HG02588 (cell line): ENCODE measurements at regions not wholly inside any gene's neighbourhood (a gene's known extent, or its start where the extent isn't known, plus 50 kb on each side); places are given as distances from the start of the nearest gene placed in this dataset.
"Not testable (repeated sequence)": the region's sequence is repeated elsewhere in the genome, so short reads cannot be mapped to it uniquely, and the experiment has no call there.

Source experiments
- ATAC-seq: cut with Tn5 transposase; IDR thresholded peaks from one replicate; pipeline ENCODE4 v1.9.1; 2021; ENCODE audit warnings: mild to moderate bottlenecking, moderate library complexity; ENCODE audit not compliant: unreplicated experiment

DNA sequence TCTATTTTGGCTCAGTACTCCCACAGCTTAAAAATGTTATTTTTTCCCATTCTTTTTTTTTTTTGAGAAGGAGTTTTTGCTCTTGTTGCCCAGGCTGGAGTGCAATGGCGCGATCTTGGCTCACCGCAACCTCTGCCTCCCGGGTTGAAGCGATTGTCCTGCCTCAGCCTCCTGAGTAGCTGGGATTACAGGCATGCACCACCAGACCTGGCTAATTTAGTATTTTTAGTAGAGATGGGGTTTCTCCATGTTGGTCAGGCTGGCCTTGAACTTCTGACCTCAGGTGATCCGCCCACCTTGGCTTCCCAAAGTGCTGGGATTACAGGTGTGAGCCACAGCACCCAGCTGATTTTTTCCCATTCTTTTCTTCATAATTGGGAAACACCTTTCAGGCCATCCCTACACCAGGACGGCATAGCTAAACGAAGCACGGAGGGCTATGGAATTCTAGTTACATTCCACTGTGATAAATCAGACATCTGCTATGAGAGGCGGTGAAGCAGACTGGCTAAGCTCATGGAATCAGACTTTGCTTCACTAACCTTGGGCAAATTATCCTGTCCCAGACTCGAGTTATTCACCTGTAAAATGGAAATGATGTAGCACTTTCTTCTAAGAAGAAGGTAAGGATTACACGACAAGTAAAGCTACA, 68.7 kb upstream of the ZFAND5 start:
- not testable (repeated sequence) for ATAC-seq

DNA sequence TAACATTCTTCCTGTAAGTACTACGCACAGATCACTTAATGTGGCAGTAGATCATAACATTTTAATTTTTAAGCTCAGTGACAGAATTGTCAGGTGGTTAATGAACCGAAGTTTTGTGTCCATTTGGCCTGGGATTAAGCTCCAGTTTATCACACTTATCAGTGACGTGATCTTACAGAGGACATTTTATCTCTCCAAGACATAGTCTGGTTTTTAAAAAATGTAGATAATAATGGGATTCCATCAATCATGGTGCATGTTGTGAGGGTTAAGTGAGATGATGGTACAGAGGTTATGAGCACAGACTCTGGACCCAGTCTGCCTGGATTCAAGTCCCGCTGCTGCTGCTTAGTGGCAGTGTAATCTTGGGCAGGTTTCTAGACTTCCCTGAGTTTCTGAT, 66.0 kb upstream of the ZFAND5 start:
- no peak for ATAC-seq

DNA sequence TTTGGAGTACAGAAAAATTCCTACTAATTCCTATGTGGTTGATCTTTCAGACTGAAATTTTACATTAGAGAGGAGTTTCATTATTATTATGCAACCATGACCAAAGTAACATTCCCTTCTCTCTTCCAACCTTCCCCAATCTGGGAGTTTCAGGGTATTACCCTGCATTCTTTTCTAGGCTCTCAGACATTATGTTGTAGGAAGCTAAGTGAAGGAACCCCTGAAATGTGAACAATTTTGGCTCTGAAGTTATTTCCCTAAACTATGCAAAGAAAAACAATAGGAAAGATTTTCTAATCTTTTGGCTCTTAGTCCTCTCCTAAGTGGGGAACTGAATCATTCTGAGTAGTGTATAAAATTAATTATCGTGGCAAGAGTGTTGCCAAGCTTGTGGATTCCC, 63.3 kb upstream of the ZFAND5 start:
- ATAC-seq: no peak

DNA sequence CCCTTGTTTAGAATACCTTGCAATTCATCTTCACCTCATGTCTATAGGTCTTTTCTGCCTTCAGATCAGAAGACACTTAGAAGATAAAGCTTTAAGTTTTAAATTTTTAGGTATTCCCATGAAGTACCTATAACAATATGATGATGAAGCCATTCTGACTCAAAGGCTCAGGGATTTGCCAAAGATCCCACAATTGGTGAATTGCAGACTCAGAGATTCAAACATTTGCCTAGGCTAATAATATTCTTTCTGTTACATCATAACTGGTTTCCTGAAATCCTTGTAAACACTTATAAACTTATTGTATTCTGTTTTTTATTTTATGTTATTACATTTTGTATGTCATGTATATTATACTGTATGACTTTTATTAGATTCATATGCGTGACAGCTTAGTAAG, 62.8 kb upstream of the ZFAND5 start:
- ATAC-seq: no peak

DNA sequence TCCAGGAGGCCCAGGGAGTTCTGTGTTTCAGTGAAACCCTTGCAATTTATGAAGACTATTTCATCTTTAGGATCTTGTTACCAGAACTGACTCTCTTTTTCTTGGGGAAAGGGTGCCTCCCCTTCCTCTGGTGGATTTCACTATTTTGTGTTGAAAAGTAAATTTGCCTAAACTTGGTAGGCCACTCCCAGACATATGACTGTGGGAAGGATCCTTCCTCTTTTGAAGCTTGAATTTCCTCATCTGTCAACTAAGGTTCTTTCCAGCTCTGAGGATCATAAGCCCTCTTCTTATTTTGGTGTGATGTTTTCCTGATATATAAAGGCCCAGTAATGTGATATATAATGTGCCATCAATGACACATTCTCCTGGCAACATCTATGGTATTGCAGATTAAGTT, 59.1 kb upstream of the ZFAND5 start:
- ATAC-seq: no peak

DNA sequence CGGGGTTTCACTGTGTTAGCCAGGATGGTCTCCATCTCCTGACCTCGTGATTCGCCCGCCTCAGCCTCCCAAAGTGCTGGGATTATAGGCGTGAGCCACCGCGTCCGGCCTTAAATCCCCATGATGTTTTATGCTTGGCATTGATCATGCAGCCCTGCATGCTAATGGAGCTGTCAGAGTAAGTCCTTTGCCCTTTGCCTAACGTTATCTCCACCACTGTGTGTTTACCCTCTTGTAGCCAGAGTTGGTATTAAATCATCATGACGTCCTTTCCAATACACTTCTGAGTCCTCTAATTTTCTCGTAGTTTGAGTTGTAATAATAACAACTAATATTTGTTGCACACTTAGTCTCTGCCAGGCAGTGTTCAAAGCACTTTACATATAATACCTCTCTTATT, 57.2 kb upstream of the ZFAND5 start:
- ATAC-seq: no peak

DNA sequence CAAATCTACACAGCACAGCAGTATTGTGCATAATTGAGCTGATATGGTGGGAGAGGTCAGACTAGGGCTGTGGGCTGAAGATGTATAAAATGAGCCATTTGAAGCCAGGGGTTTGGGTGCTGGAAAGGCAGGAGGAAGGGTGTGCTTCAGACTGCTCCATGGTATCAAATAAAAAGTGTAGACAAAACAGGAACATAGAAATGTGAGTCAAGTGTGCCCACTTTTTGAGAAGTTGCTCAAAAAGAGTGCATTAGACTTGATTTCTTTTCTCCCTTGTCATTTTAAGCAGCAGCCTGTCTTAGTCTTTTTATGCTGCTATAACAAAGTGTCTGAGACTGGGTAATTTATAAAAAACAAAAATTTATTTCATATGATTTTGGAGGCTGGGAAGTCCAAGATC, 55.8 kb upstream of the ZFAND5 start:
- no peak for ATAC-seq

DNA sequence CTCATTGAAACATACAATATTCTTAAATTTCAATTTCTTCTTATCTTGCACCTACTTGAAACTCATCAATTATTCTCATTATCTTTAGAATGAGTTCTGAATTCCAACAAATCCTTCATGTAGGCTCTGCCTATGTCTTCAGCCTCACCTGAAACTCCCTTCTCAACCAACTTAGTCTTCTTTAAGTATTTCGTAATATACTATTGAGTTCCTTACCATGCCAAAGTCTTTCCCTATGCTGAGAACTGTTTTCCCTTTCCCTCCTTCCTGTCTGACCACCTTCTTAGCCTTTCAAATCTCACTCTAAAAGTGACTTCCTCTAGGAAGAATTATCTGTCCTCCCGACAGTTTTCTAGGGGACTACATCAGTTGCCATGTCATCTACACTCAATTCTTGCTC, 50.9 kb upstream of the ZFAND5 start:
- no peak for ATAC-seq

DNA sequence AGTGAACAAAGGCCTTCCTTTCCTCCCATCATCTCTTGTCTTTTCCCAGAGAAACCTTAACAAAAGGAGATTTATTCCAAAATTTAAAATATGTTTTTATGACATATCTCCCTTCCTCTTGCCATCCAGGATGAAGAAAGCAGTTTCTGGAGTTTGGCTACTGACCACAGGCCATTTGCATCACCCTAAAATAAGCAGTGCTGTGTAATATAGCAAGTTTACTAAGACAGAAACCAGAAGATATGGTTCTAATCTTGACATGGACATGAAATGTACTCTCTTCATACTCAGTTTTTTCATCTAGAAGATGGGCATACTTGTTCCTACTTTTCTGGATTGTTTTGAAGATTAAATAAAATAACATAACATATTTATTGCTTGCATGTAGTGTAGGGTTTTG, 50.2 kb upstream of the ZFAND5 start:
- no peak for ATAC-seq
